HCEC 1CT (cell line): ENCODE measurements at regions not wholly inside any gene's neighbourhood (a gene's known extent, or its start where the extent isn't known, plus 50 kb on each side); places are given as distances from the start of the nearest gene placed in this dataset.

Experiments
- DNase-seq: peaks from one replicate; pipeline ENCODE4 v3.0.0-alpha.2; 2017

DNA sequence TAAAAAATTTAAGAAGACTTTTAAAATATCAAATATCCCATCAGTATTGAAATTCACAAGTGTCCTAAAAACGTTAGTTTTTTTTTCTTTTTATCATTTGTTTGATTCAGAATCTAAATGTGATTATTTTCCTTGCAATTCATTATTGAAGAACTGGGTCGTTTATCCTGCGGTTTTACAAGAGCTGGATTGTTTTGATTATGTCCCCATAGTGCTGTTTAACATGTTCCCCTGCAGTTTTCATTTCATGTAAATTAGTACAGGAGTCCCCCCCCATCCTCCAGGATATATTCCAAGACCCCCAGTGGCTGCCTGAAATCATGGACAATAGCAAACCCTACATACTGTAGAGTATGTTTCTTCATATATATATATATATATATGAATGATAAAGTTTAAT is 105.7 kb downstream of the KCTD15 start:
- no peak for DNase-seq

DNA sequence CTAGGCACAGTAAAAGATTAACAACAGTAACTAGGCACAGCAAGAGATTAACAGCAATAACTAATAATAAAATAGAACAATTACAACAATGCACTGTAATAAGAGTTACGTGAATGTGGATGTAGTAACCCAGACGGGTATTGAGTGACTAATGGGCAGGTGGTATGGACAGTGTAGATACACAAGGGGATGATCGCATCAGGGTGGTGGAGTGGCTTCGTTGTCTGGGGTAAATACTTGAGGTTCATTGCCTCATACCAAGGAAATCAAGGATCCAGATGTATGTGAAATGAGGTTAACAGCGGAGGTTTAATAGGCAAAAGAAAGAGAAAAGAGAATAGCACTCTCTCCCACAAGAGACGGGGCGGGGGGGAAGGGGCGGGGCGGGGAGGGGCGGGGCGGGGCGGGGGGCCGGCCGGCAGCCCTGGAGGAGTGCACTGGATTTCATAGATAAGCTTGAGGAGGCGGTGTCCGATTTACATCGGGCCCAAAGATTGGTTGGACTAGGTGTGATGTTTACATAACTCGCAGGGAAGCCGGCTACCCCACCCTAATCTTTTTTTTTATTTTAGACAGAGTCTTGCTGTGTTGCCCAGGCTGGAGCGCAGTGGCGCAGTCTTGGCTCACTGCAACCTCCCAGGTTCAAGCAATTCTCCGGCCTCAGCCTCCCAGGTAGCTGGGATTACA is 106.3 kb downstream of the KCTD15 start:
- DNase-seq, result no peak

DNA sequence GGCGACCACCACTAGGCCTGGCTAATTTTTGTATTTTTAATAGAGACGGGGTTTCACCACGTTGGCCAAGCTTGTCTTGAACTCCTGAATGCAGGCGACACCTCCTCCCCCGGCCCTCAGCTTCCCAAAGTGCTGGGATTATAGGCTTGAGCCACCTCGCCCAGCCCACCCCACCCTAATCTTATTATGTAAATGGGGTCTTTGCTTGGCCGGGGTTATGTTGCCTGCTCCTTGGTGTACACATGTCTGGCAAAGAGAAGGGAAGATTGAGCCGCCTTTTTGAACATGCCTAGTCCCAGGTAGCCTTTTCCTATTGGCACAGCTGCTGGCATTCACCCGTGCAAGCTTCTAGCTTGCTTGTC is 106.8 kb downstream of the KCTD15 start:
- DNase-seq, result no peak

DNA sequence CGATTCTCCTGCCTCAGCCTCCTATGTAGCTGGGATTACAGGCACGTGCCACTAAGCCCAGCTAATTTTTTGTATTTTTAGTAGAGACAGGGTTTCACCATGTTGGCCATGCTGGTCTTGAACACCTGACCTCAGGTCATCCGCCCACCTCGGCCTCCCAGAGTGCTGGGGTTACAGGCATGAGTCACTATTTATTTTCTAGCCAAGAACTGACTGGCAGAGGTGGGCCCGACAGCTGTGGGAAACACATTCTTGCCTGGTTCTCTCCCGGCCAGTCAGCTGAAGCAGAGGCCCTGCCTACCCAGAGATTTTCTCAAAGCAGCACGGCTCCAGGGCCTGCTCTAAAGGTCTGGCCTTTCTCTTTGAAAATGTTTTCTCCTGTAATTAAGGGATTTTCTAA is 108.0 kb downstream of the KCTD15 start:
- DNase-seq, result no peak

DNA sequence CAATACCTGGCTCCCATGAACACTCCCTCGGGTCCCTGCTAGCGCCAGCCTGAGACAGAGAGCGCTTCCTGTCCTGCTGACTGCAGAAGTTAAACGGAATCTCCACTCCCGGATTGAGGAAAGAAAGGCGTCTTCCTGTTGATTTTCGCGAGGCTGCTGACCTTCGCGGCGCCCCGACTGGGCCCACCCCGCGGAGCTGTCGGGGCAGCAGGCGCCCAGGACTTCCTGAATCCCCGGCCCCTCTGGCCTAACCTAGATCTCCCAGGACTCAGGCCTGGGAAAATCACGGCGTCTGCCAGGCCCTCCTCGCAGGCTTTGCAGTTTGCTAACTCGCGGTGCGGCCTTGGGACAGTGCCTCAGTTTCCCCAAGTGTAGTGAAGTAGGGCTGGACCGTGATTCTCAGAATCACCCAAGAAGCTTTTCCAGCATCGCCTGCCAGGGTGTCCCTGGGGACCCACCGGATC is 108.8 kb downstream of the KCTD15 start:
- DNase-seq, result no peak

DNA sequence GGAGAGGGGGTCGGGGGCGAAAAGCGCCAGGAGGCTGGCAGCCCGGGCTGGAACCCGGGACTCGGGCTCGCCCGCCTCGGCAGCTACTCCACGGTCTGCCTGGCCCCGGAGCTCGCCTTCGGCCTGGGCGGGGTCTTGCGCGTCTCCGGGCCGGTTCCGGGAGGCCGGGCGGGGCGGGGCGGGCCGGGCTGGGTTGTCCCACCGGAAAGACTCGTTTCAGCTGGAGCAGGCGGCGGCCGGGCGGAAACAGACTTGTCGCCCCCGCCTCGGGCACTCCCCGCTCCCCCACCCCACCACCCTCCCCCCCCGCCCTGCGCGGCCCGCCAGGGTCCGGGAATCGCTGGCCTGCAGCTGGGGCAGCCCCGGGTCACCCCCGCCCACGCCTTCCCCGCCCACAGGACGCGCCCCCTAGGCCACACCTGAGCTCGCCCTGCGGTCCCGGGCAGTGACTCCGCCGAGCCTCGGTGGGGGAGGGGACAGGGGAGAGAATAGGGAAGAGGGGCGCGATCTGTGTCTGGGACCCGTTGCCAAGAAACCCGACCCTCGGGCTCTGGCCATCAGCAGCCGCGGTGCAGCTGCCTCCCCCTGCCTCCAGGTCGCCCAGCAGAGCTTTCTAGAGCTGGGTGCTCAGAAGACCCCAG is 109.4 kb downstream of the KCTD15 start:
- no peak for DNase-seq

DNA sequence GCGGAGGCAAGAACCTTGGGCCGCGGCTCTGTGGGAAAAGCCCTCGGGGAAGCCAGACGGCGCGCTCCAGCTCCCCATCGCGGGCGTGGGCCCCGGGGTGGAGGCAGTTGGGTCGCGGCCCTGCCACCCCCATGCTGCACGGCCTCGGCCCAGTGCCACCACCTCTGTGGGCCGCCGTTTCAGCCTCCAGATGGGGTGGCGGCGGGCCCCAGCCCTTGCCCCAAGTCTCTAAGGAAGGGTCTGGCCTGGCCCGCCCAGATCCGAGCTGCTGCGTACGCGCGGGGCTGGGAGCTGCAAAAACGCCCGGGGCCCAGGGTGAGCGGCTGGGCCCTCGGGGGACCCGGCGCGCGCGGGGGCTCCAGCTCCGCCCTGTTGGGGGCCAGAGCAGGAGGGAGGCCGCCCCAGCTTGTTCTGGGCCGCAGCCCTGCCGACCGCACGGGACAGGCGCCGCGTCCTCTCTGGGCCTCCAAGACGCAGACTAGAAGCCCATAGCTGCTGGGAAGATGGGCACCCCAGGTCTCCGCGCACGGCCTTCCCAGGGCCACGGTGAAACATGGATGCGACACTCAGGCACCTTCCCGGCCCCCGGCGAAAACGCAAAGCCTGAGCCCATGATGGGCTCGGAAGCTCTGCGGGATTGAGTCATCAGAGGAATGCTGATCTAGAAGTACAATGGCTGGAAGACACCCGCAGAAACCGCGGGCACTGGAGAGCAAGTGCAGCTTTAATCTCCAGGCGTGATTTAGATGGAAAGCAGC is 110.1 kb downstream of the KCTD15 start:
- DNase-seq, result no peak

DNA sequence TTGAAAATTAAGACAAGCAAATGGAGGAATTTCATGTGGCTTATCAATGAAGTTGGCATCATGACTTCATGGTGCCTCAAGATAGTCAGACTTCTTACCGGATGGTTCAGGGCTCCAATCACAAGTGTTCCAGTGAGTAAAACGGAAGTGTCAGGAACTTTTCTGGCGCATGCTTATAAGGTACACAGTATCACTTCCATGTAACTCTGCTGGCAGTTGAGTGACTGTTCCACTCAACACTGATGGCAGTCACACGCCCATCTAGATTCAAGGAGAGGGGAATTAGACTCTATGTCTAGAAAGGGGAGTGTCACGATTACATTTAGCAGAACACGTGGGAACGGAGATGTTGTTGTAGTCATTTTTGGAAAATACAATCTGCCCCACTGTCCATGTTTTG is 114.3 kb downstream of the KCTD15 start:
- no peak for DNase-seq

DNA sequence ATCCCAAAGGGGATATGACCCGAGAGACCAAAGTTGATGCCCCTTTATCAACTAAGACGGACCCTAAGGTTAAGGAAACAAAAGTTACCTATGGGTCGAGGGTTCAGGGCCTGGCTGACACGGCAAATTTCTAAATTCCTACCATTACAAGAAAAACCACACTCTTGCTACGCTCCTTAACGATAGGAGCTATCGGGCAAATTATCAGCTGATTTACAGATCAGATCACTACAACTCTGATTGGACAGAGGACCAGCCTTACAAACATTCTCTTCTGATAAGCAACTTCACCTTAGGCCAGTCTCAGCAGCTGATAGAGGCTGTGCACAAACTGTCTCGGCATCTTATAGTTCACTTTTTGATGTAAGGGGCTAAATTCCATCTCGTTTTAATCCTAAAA is 117.9 kb downstream of the KCTD15 start:
- DNase-seq, result no peak

DNA sequence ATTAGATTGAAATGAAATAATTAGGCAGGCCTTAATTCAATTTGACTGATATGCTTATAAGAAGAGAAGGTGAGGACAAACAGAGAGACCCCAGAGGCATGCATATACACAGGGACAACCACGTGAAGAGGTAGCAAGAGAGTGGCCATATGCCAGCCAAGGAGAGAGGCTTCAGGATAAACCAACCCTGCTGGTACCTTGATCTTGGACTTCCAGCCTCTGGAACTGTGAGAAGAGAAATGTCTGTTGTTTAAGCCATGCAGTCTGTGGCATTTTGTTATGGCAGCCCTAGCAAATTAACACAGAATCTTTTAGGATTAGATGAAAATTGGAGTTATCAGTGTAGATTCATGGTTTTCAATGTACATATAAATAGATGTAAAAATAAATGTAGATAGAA is 120.1 kb downstream of the KCTD15 start:
- no peak for DNase-seq

DNA sequence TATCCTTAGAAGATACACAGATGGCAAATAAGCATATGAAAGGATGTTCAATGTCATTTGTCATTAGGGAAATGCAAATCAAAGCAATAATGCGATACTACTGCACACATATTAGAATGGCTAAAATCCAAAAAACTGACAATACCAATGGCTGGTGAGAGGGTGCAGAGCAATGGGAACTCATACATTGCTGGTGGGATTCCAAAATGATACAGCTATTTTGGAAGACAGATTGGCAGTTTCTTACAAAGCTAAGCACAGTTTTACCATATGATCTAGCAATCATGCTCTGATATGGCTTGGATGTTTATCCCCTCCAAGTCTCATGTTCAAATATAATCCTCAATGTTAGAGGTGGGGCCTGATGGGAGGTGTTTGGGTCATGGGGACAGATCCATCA is 122.6 kb downstream of the KCTD15 start:
- DNase-seq, result no peak

DNA sequence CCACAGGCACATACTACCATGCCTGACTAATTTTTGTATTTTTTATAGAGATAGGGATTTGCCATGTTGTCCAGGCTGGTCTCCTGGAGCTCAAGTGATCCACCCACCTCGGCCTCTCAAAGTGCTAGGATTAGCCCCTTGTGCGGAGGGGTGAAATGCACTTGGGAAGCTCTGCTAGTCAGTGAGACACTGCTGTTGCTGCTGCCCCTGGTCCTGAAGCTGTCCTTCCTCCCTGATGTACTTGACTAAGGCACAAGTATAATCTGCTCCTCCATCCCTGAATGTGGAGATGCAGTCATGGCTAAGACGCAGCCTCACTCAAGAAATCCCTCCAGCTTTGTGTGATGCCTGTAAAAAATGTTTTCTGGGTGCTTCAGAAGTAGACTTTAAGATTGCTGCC is 124.5 kb downstream of the KCTD15 start:
- DNase-seq, result no peak

DNA sequence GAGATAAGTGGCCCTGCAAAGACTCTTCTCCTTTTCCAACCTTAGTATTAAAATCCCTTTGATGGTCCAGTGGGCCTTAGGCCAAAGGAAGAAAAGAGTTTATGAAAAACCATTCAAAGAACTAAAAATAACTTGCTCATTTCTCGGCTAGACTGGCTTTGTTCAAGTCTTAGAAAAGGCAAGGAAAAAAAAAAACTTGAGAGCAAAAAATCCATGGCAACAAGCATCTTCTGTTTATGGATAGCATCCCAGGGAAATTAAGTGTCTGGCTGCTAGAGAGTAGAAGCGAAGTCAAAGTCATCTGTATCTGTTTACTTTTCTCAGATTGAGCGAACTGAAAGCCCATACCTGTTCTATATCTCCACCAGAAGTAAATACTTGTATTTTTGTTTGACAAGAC is 129.6 kb downstream of the KCTD15 start:
- no peak for DNase-seq

DNA sequence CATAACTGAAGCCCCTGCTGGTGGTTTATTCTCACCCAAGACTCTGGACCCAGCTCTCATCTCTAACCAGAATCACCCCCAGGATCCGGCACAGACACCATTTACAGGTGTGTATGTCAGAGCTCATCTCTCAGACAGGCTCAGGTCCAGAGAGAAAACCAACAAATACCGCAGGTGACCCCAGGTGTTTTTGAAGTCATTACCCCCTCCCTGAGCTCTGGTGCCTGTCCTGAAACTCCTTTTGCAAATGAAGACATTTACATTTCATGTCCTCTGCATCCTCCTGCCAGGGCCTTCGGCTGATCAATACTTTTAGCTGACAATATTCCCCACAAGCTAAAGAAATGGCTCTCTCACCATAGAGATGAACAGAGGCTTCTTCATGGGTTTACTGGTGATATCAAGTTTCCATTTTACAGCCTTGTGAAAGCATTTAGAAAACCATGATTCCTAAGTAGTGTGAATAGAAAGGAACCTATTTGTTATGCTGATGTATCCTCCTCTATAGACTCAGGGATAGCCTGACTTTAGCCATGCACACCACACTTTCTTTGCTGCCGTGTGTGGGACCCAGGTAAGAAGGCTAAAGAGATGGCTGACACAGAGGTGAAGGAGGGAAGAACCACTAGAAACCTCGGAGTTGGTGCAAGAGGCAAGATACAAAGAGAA is 131.3 kb downstream of the KCTD15 start:
- no peak for DNase-seq

DNA sequence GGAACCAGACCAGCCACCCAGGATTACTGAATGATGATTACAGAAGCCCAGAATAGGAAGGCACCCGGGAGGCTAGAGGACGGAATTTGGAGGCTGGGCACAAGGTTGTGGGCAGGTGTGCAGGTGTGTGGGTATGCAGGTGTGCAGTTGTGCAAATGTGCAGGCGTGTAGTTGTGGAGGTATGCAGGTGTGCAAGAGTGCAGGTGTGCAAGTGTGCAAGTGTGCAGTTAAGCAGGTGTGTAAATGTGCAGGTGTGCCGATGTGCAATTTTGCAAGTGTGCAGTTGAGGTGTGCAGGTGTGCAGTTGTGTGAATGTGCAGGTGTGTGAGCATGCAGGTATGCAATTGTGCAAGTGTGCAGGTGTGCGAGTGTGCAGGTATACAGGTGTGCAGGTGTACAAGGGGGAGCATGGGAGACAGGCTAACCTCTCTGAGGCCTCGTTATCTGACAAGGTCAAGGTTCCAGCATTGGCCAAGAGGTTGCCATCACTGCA is 131.8 kb downstream of the KCTD15 start:
- DNase-seq, result no peak

DNA sequence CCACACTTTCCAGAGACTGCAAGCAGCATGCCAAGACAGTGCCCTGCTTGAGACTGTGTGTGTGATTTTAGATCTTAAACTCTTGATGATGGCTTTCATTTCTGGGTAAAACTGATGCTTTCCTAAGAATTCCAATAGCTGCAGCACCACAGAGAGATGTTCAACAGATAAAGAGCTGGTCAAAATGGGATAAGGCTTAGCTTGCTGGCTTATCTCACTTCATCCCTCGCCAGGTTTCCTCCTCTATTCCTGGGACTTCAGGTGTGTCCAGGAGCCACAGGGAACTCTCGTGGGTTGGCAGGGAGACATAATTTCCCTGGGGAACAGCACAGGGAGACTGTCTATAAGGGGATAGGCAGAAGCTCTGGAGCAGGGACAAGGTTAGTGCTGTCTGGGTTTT is 137.3 kb downstream of the KCTD15 start:
- DNase-seq, result no peak

DNA sequence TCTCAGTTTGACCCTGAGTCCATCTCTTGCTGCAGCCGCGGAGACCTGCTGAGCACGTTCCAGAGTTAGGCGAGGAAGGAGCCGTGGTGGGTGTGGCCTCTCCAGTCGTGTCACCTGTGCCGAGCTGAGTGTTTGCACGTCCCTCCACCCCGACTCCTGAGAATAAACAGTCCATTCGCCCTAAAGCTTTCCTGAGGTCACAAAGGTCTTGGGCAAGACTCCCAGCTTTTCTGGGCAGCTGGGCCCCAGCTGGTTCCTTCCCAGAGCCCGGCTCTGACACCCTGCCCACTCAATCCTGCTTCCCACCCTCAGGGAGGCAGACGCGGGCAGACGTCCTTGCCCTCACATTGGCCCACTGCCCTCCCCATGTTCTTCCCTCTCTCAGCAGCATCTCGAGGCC is 142.2 kb downstream of the KCTD15 start:
- no peak for DNase-seq

DNA sequence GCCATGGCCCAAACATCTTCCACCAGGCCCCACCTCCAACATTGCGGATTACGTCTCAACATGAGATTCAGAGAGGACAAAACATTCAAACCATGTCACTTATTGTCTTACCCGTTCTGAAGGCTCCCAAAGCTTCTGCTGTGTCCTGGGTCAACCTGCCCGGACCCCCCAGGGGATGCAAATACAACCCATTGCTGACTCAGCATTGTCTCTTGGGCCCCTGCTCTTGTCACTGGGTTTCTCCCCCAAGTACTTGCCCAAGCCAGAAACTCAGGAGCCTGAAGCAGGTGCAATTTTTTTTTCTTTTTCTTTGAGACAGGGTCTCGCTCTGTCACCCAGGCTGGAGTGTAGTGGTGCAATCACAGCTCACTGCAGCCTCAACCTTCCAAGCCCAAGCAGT is 144.5 kb downstream of the KCTD15 start:
- no peak for DNase-seq

DNA sequence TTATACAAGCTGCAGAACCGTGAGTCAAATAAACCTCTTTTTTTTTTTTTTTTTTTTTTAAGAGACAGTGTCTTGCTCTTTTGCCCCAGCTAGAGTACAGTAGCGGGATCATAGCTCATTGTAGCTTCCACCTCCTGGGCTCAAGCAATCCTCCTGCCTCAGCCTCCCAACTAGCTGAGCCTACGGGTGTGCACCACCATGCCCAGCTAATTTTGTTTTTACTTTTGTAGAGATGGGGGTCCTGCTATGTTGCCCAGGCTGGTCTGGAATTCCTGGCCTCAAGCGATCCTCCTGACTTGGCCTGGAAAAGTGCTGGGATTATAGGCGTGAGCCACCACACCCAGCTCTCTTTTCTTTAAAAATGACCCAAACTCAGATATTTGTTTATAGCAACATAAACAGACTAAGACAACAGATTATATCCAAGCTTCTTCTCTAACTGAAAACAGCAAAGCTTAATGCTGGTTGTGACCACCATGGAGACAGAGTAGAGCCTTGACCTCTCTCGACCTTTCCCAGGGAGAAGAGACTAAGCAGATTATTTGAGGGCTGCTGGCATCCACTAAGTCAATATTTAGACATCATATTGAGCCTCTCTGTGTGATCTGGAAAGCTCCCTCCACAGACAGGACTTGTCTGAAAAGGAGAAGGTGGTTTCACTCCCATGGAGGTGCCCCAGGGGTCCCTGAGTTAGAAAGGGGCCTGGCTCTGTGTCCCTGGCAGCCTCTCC is 150.0 kb downstream of the KCTD15 start:
- no peak for DNase-seq

DNA sequence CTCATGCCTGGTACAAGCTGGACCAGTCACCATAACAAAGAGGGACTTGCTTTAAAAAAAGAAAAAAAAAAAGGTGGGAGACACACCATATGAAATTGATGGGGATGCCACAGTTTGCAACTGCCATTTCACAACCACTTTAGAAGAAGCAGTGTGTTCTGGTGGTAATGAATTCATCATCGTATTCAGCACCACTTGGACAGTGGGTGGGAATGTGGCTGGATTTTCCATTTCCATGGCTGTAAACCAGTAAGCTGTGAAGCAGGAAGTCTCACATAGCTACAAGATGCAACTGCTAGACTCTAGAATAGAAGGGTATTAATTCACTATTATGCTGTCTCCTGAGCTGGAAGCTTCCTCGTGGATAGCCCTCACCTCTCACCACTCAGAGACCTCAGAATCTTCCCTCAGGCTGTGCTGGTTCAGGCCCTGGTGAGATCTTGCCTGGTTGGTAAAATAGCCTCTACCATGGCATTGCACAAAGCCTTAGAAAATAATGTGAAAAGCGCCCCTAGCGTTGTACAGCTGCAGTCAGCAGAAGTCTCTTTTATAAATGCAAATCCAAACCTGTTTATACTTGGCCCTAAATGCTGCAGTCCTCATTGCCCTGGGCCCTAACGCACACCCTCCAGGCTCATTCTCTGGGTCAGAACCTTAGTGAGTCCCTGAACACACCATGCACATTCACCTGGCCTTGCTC is 150.7 kb downstream of the KCTD15 start:
- no peak for DNase-seq

DNA sequence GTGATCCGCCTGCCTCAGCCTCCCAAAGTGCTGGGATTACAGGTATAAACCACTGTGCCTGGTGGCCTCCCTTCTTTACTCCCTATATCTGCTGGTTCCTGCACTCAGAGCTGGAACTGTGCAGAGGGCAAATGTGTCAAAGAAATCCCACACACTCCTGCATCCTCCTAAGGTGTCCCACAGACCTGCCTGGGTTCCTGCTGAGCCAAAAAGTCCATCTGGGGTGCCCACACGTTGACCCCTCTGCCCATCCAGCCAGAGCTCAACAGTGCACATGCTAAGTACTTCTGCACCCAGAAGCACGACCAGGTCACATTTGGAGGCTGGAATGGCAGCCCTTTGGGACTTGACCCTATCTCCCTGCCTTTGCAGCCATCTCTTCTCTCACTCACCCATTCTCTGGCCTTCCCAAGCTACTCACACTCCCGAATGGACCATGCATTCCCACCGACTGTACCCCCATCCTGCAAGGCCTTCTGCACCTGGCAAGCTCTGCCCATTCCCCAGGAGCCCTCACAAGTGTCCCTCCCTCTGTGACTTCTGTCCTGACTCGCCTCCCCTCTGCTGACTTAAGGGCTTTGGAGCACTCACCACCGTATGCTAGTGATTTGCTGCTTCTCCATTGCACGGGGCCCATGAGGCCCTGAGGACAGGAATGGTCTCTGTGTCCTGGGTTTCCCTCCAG is 152.1 kb downstream of the KCTD15 start:
- no peak for DNase-seq
